ENCODE measurements at regions not wholly inside any gene's neighbourhood (a gene's known extent, or its start where the extent isn't known, plus 50 kb on each side); places are given as distances from the start of the nearest gene placed in this dataset.
"Not testable (repeated sequence)": the region's sequence is repeated elsewhere in the genome, so short reads cannot be mapped to it uniquely, and the experiment has no call there.

DNA sequence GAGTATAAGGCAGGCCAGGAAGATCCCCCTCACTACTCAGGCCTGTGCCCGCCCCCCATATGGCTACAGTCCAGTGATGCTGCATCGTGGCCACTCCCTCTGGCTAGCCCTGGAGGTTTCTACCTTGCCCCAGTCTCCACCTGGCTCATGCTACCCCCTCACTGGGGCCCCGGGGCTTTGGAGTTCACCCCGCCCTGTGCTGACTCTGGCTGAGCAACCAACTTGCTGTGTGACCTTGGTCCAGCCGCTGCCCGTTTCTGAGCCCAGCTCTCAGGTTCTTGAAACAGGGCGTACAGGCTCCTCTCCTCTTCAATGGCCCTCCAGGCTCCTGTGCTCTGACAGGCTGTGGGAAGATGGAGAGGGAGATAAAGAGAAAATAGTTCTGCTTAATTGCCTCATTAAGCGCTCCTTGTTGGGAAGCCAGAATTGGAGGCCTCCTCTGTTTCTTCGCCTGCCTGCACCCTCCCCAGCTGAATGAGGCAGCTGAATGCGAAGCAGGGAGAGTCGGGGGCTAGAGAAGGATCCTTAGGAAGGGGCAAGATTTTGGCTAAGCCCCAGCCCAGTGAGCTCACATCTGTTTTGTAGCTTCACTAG is 138.2 kb upstream of the NCOR2 start:
- DNase-seq = no peak

- DNase-seq = no peak
These were observed 137.2 kb upstream of the NCOR2 start for GRCh38 chr12:124704619-124705018.

- no peak for DNase-seq
These were observed 136.4 kb upstream of the NCOR2 start for GRCh38 chr12:124703856-124704255.

DNA sequence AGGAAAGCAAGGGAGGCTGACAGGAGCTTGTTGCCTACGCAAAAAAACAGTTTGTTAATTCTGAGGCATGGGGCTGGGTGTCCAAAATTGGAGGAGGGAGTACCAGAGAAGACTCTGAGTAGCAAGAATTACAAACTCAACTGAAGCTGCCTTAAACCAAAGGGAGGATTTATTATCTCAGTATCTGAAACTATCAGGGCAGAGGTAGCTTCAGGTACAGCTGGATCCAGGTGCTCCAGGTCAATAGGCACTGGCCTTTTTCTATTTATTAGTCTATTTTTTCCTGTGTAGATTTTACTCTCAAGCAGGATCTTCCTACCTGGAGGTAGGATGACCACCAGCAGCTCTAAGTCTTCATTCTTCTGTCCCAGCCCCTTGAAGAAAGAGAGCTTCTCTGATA is 135.3 kb upstream of the NCOR2 start:
- DNase-seq = no peak

- no peak for DNase-seq
These were observed 133.6 kb upstream of the NCOR2 start for GRCh38 chr12:124700810-124701592.

DNA sequence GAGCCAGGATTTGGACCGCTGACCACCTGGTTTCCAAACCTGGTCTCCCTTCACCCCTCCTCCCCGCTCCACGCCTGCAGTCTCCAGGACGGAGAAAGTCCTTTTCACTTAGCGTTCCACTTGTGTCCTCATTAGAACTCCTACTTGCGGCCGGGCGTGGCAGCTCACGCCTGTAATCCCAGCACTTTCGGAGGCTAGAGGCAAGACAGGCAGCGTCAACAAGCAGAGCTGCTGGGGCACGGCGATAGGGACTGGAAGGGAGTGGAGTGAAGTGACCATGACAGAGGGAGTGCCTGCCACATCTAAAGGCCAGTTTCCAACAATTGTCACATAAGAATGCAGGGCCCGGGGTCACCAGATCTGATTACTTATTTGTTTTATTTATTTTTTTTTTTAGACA is 132.5 kb upstream of the NCOR2 start:
- DNase-seq = no peak

GRCh38 chr12:124698998-124699305 is 131.5 kb upstream of the NCOR2 start:
- DNase-seq = no peak

GRCh38 chr12:124698211-124698997 is 131.0 kb upstream of the NCOR2 start:
- no peak for DNase-seq

DNA sequence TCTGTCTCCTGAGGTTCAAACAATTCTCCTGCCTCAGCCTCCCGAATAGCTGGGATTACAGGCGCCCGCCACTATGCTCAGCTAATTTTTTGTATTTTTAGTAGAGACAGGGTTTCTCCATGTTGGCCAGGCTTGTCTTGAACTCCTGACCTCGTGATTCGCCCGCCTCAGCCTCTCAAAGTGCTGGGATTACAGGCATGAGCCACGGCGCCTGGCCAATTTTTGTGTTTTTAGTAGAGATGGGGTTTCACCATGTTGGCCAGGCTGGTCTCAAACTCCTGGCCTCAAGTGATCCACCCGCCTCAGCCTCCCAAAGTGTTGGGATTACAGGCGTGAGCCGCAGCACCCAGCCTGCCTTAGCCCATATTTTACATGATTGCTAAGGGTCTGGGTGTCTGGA is 130.3 kb upstream of the NCOR2 start:
- DNase-seq = not testable (repeated sequence)

- no peak for DNase-seq
These were observed 129.5 kb upstream of the NCOR2 start for GRCh38 chr12:124696693-124697476.

GRCh38 chr12:124695861-124696260 is 128.4 kb upstream of the NCOR2 start:
- no peak for DNase-seq

DNA sequence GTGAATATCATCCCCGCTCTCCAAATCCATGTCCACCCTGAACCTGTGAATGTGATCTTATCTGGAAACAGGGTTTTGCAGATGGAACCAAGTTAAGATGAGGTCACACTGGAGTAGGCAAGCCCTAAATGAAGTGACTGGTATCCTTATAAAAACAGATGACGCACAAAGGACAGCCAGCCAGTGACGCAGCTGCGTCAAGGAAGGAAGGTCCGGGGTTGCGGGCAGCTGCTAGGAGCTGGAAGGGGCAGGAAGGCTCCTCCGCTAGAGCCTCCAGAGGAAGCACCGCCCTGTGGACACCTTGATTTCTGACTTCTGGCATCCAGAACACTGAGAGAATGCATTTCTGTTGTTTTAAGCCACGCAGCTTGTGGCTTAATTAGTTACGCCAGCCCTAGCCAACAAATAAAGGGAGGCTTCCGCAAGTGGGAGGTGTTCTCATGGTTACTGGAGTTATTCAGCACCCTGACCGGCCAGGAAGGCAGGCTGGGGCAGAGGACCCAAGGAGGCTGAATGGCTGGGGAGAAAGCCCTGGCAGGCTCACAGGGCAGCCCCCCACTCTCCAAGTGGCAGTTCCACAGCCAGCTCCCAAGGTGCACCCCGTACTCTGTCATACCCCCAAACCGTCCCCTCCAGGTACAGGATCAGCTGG is 127.6 kb upstream of the NCOR2 start:
- DNase-seq = no peak

DNA sequence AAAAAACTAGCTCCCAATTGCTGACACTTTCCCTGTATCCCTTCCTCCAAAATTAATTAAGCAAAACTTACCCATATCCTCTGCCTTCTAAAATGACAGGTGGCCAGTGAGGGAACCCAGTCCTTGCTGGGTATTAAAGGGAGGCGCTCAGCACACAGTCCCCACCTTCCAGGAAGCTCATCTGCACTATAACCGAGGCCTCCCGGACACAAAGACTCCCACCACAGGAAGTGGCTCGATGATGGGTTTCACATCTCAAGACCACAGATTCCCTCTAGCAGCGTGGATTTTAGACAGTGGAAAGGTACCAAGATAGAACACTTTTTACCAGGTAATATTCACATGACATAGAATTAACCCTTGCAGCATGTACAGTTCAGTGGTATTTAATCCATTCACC is 126.8 kb upstream of the NCOR2 start:
- no peak for DNase-seq

GRCh38 chr12:124693111-124693723 is 125.8 kb upstream of the NCOR2 start:
- no peak for DNase-seq

- DNase-seq = no peak
These were observed 125.0 kb upstream of the NCOR2 start for GRCh38 chr12:124692443-124692842.

- DNase-seq = no peak
These were observed 124.0 kb upstream of the NCOR2 start for GRCh38 chr12:124691429-124691828.

GRCh38 chr12:124689631-124690030 is 122.2 kb upstream of the NCOR2 start:
- no peak for DNase-seq

DNA sequence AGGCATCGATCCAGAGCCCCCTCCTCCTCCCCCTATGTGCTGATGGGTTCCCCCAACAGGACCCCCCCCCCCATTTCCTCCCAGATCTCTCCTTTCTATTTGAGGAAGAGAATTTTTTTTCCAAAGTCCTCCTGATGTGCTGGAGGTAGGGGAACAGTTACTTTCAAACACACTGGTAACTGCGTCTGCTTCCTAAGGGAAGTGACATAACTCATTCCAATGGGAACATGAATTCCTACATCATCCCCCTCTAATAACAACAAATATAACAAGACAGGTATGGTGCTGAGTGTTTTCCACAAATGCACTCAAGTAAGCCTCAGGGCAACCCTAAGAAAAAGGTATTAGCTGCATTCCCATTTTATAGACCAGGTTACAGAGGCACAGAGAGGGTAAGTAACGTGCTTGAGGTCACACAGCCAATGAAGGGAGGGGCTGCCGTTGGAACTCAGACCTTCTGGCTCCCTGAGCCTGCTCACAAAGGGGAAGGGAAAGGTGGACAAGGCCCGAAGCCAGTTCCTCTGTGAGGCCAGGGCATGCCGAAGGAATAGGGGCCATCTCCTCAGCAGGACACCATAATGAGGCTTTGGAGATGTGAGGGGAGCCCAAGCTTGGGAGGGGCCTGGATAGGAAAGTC is 121.1 kb upstream of the NCOR2 start:
- DNase-seq = no peak

DNA sequence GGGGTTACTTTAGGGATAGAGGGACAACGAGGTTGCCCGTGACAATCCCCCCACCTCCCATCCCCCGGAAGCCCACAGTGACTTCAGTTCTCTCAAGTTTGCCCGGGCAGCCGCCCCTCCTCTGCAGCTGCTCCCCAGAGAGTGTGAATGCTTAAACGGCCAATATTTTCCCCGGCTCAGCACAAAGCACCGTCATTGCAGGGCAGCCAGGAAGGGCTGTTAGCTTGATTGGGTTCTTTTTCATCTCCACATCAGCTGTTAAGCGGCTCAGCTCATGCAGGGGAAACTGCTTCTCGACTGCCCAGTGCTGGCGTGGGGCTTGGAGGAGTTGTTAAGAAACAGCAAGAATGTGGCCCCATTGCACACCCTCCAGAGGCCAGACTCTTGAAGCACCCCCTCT is 120.5 kb upstream of the NCOR2 start:
- DNase-seq = no peak

DNA sequence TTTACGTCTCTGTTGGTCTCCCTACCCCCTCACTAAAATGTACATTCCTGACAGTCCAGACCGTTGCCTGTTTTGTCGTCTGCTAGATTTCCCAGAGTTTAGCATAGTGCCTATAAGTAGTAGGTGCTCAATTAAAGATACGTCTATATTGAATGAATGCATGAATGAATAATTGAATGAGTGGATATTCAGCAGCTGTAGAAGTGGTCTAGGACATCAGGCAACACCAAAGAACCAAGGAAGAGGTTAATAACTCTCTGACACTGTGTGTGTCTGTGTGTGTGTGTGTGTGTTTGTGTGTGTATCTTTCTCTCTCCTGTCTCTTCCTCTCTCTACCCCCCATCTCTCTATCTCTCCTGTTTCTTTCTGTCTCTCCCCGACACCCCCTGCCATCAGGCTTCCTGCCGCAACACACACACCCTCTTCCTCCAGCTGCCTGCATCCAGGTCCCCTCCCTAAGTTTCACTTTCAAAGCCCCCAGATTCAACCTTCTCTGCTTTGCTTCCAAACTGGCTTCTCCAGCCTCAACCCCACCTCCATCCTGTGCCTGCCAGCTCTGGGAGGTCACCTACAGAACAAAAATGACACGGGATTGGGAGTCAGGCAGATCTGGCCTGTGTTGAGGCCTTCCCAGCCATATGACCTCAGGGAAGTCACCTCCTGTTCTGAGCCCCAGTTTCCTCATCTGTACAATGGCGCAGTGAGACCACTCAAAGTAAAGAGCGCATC is 119.9 kb upstream of the NCOR2 start:
- no peak for DNase-seq
